Heart left ventricle (tissue), 16 donors: ENCODE measurements at regions not wholly inside any gene's neighbourhood (a gene's known extent, or its start where the extent isn't known, plus 50 kb on each side); places are given as distances from the start of the nearest gene placed in this dataset.

Source experiments
- ATAC-seq, 4 donors: fragments of 200-7000 bp; cut with Tn5 transposase; one replicate each; pipeline ENCODE4 v1.9.1; 2020 to 2022; ENCODE audit warnings: moderate library complexity in 4 of 4, mild to moderate bottlenecking in 3 of 4, moderate number of reproducible peaks in 1 of 4
- DNase-seq, 5 donors: peaks; one replicate each; pipeline ENCODE4 v3.0.0-alpha.2; 2020
- H3K27ac ChIP-seq, 12 donors: fragments of 200-600 bp; sonication (generic) in 4 of 12; one replicate each; pipeline versions ENCODE4 v1.5.0 to v1.8.0; 2016 to 2022; ENCODE audit warnings: mild to moderate bottlenecking in 2 of 12
- H3K27me3 ChIP-seq, 9 donors: fragments of 200-600 bp; sonication (generic) in 2 of 9; one replicate each; pipeline versions ENCODE4 v1.5.1 to v1.8.0; 2016 to 2022; ENCODE audit warnings: mild to moderate bottlenecking in 3 of 9
- H3K36me3 ChIP-seq, 9 donors: fragments of 200-600 bp; sonication (generic) in 2 of 9; one replicate each; pipeline versions ENCODE4 v1.5.0 to v1.8.0; 2018 to 2022; ENCODE audit warnings: mild to moderate bottlenecking in 2 of 9
- H3K4me1 ChIP-seq, 12 donors: fragments of 200-600 bp; sonication (generic) in 4 of 12; one replicate each; pipeline versions ENCODE4 v1.5.0 to v1.8.0; 2016 to 2022; ENCODE audit warnings: mild to moderate bottlenecking in 3 of 12
- H3K4me3 ChIP-seq, 12 donors: fragments of 200-600 bp; sonication (generic) in 4 of 12; one replicate each; pipeline versions ENCODE4 v1.5.0 to v1.8.0; 2017 to 2022; ENCODE audit warnings: mild to moderate bottlenecking in 9 of 12, moderate library complexity in 4 of 12
- H3K9me3 ChIP-seq, 12 donors: fragments of 200-600 bp; sonication (generic) in 4 of 12; one replicate each; pipeline versions ENCODE4 v1.5.0 to v1.8.0; 2016 to 2022; ENCODE audit warnings: mild to moderate bottlenecking in 1 of 12
- POLR2A ChIP-seq, 2 donors: fragments of 450-650 bp; IDR thresholded peaks; one replicate each; pipeline ENCODE4 v1.6.1; 2017; ENCODE audit warnings: antibody characterized with exemption in 2 of 2, mild to moderate bottlenecking in 2 of 2, moderate library complexity in 2 of 2
- WGBS, 4 donors: extraction: QIAGEN DNeasy Blood & Tissue Kit in 2 of 4; methylation state at CpG; one replicate each; pipeline versions ENCODE4 v1.1.5 to v1.1.7; 2013 to 2018; 5-methylcytosine and 5-hydroxymethylcytosine counted together
- intact Hi-C, 10 donors: fragments of 100-400 bp; cut with DNase I; formaldehyde crosslinking; loops; one replicate each; pipeline versions ENCODE4 v1.11.1 to v1.14.2; 2022
- TF ChIP-seq, protein P1 (sequence below), 12 donors: fragments of 200-600 bp; sonication (generic) in 4 of 12; IDR thresholded peaks; one replicate each; pipeline versions ENCODE4 v1.5.0 to v1.8.0; 2018 to 2022; ENCODE audit warnings: antibody characterized with exemption in 12 of 12, mild to moderate bottlenecking in 5 of 12
- donor health status: ischemic (EF 13 %, LVEDD 7.1; RV severe dilation, severe dysfunction).
- donor health status: healthy with polysubstance abuse.
- donor health status: DM: no; HTN: yes; CAD: no.
- donor health status: DM: no; HTN: no; CAD: no.
- donor health status: ischemic (EF 25% LVEDD 6.9; RV normal size, moderate dysfunction).
- donor health status: ischemic (EF 25% LVEDD 5.7; RV mildly dilated, moderate dysfunction).
- donor health status: healthy.
- donor health status: DM: yes; HTN: yes; CAD: no.
- donor health status: ischemic (EF 35%, LVEDD 5.7; RV mildly dilated, moderate dysfunction).
- donor health status: nonischemic (EF 11% LVEDD 7.7; RV severe dilation, severe dysfunction).
- donor health status: DM: yes; HTN: yes; CAD: no.
- donor health status: PGD.
- donor health status: ischemic (EF 29% LVEDD 5.4; RV normal size, mild dysfunction).
- donor health status: nonischemic (EF 23%, LVEDD 6.1; RV moderate dilation, normal function).

GRCh38 chr3:124577494-124578167, 152.6 kb upstream of the UMPS start:
- no peak for DNase-seq
- H3K27ac ChIP-seq = no peak overlapping the region
- WGBS, 4 donors = 93 to 100% (median 99%) methylated on average over 1 of the region's 1 CpG
- no peaks in the 10 kb centered on the region for H3K36me3 ChIP-seq
- no peaks in the 10 kb centered on the region for H3K27me3 ChIP-seq
- peaks cover 0 to 16% (median 5%) of the 10 kb centered on the region in 12 donors for H3K4me1 ChIP-seq
- intact Hi-C loops = loop anchor here in 1 of 10 donors (10.0 kb wide), 1 partner anchor 327 kb away; no protein-coding TSS in a partner anchor
- no peak overlapping the region for H3K4me3 ChIP-seq
- ATAC-seq = no peak
- TF ChIP-seq POLR2A (IDR thresholded peaks at IDR 0.05) = no peak
- TF ChIP-seq, protein P1, sequence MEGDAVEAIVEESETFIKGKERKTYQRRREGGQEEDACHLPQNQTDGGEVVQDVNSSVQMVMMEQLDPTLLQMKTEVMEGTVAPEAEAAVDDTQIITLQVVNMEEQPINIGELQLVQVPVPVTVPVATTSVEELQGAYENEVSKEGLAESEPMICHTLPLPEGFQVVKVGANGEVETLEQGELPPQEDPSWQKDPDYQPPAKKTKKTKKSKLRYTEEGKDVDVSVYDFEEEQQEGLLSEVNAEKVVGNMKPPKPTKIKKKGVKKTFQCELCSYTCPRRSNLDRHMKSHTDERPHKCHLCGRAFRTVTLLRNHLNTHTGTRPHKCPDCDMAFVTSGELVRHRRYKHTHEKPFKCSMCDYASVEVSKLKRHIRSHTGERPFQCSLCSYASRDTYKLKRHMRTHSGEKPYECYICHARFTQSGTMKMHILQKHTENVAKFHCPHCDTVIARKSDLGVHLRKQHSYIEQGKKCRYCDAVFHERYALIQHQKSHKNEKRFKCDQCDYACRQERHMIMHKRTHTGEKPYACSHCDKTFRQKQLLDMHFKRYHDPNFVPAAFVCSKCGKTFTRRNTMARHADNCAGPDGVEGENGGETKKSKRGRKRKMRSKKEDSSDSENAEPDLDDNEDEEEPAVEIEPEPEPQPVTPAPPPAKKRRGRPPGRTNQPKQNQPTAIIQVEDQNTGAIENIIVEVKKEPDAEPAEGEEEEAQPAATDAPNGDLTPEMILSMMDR (IDR thresholded peaks at IDR 0.05) = no peak
- H3K9me3 ChIP-seq = no peaks in the 10 kb centered on the region

GRCh38 chr3:124579641-124580040, 150.6 kb upstream of the UMPS start:
- no peak overlapping the region for H3K27ac ChIP-seq
- H3K4me1 ChIP-seq = peaks cover 0 to 22% (median 8%) of the 10 kb centered on the region in 12 donors
- intact Hi-C loops = loop anchor here in 2 of 10 donors (1.0 to 10.0 kb wide), 2 partner anchors 45 to 325 kb away; no protein-coding TSS in a partner anchor
- H3K4me3 ChIP-seq = no peak overlapping the region
- no peak for DNase-seq
- H3K36me3 ChIP-seq = no peaks in the 10 kb centered on the region
- H3K27me3 ChIP-seq = peaks cover 0 to 11% (median 0%) of the 10 kb centered on the region in 9 donors
- TF ChIP-seq, protein P1 (IDR thresholded peaks at IDR 0.05) = no peak
- no peaks in the 10 kb centered on the region for H3K9me3 ChIP-seq
- ATAC-seq = no peak
- 92 to 100% (median 95%) methylated on average over 2 of the region's 2 CpGs for WGBS, 4 donors

- TF ChIP-seq, protein P1 (IDR thresholded peaks at IDR 0.05) = no peak
- no peak for TF ChIP-seq POLR2A (IDR thresholded peaks at IDR 0.05)
- Histone ChIP-seq H3K27me3 (peaks cover 0 to 16% (median 0%) of the 10 kb centered on the region in 9 donors), H3K36me3 (no peaks in the 10 kb centered on the region), H3K27ac (no peak overlapping the region), H3K4me1 (peaks cover 0 to 36% (median 18%) of the 10 kb centered on the region in 12 donors), H3K9me3 (no peaks in the 10 kb centered on the region), H3K4me3 (no peak overlapping the region)
- intact Hi-C loops = no loop called here
- ATAC-seq (no peak), DNase-seq (no peak)
- WGBS, 4 donors = 77 to 88% (median 81%) methylated on average over 4 of the region's 4 CpGs
Observed at GRCh38 chr3:124582196-124582595, 148.1 kb upstream of the UMPS start.

GRCh38 chr3:124582621-124583395, 147.4 kb upstream of the UMPS start:
- H3K36me3 ChIP-seq = no peaks in the 10 kb centered on the region
- no peak overlapping the region for H3K4me3 ChIP-seq
- peaks cover 0 to 16% (median 0%) of the 10 kb centered on the region in 9 donors for H3K27me3 ChIP-seq
- intact Hi-C loops = no loop called here
- 92 to 98% (median 94%) methylated on average over 3 of the region's 3 CpGs for WGBS, 4 donors
- peaks cover 0 to 37% (median 18%) of the 10 kb centered on the region in 12 donors for H3K4me1 ChIP-seq
- ATAC-seq (no peak), DNase-seq (no peak)
- TF ChIP-seq, protein P1 (IDR thresholded peaks at IDR 0.05) = no peak
- TF ChIP-seq POLR2A (IDR thresholded peaks at IDR 0.05) = no peak
- no peak overlapping the region for H3K27ac ChIP-seq
- H3K9me3 ChIP-seq = no peaks in the 10 kb centered on the region
